Cardiac fibroblast (primary cell): ENCODE measurements at regions not wholly inside any gene's neighbourhood (a gene's known extent, or its start where the extent isn't known, plus 50 kb on each side); places are given as distances from the start of the nearest gene placed in this dataset.
A peak's percentile ranks its signal among the peaks of the same experiment; 100 is the strongest.
"Not testable (repeated sequence)": the region's sequence is repeated elsewhere in the genome, so short reads cannot be mapped to it uniquely, and the experiment has no call there.

ENCODE experiments used
- DNase-seq, 2 donors: peaks; one replicate each; pipeline versions ENCODE4 v3.0.0 to v3.0.0-alpha.2; 2010; ENCODE audit warnings: low read depth in 2 of 2
- H3K4me3 ChIP-seq, 2 donors: replicated peaks in 1 of 2; 1 replicate in 1 of 2; 2 replicates in 1 of 2; pipeline ENCODE4 v1.5.1; 2011; ENCODE audit warnings: low read depth in 2 of 2, low read length in 2 of 2, mild to moderate bottlenecking in 2 of 2, moderate library complexity in 1 of 2
- TF ChIP-seq, protein P1 (sequence below): IDR thresholded peaks from one replicate; pipeline ENCODE4 v1.5.1; 2011; ENCODE audit warnings: low read depth, mild to moderate bottlenecking, low read length, inconsistent platforms

DNA sequence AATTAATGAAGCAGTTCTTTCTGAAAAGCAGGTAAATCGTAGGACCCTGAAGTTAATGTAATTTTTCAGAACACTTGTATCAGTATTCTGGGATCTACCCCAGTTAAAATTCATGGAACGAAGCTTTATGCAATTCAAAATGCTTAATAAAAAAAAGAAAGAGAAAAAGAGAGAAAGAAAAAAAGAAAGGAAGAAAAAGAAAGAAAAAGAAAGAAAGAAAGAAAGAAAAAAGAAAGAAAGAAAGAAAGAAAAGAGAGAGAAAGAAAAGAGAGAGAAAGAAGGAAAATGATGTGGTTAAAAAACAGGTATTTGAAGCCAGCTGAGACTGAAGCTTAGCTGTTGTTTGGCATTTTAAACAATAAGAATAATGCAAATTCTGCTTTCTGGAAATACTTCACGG, 427.4 kb upstream of the AKR1E2 start:
- DNase-seq = no peak
- H3K4me3 ChIP-seq = no peak overlapping the region
- TF ChIP-seq, protein P1, sequence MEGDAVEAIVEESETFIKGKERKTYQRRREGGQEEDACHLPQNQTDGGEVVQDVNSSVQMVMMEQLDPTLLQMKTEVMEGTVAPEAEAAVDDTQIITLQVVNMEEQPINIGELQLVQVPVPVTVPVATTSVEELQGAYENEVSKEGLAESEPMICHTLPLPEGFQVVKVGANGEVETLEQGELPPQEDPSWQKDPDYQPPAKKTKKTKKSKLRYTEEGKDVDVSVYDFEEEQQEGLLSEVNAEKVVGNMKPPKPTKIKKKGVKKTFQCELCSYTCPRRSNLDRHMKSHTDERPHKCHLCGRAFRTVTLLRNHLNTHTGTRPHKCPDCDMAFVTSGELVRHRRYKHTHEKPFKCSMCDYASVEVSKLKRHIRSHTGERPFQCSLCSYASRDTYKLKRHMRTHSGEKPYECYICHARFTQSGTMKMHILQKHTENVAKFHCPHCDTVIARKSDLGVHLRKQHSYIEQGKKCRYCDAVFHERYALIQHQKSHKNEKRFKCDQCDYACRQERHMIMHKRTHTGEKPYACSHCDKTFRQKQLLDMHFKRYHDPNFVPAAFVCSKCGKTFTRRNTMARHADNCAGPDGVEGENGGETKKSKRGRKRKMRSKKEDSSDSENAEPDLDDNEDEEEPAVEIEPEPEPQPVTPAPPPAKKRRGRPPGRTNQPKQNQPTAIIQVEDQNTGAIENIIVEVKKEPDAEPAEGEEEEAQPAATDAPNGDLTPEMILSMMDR = no peak

DNA sequence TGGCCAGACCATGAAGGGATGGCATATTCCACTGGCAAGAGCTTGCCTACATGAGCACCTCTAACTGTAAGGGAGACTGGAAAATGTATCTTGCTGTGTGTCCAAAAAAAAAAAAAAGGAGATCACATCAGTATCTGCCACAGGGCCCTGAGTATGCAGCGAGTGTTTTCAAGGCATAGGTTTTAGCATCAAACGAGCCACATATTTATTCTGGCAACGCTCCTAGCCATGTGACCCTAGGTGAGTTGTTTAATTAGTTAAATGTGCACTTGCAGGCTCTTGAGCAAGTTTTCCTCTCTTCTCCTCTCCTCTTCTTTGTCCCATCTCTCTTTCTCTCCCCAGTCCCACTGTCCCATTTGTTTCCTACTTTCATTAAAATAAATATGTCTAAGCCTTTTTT, 428.7 kb upstream of the AKR1E2 start:
- TF ChIP-seq, protein P1 = no peak
- no peak for DNase-seq
- no peak overlapping the region for H3K4me3 ChIP-seq

DNA sequence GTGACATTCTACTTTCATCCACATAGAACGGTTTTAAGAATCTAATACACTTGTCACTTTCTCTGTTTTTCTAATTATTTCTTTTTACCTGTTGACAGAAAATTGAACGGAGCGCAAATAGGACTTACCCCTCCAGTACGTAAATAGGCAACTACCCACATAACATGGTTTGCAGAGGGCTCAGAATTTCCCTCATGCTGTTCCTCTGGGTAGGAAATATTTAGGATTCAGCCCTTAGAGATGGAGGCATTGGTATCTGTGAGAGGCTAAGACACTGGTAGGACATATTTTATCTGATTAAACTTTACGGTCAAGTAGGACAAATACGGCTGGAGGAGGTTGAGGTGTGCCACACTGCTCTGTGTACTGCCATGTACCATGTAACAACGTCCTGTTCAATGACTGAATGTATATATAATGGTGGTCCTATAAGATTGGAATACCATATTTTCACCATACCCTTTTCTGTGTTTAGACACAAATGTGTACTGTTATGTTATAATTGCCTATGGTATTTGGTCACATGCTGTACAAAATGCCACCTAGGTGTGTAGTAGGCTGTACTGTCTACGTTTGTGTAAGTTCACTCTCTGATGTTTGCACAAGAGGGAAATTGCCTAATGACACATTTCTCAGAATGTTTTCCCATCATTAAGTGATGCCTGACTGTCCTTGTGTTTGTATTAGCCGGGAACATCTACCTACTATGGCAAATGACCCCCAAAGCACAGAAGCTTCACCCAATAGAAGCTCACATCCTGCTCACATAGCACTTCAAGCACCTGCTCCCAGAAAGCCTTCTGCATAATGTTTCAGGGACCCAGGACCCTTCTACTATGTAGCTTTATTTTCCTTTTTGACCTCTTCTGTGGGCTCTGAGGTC, 429.4 kb upstream of the AKR1E2 start:
- TF ChIP-seq, protein P1 = no peak
- DNase-seq = no peak
- H3K4me3 ChIP-seq = no peak overlapping the region

DNA sequence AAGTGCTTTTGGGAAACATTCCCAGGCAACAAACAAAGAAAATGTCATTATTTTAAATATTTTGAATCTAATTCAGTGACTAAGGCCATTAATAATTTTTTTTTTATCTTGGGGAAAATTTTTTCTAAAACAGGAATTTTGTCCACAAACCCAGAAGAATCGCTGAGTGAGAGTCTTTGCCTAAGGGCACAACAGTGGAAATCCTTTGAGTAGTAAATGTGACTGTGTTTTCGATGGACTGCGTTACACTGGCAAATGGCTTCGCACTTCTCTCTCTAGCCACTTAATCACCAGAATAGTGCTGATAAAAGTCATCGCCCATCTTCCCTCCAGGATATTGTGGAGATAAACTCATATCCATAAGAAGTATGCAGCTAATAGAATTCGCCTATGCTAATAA, 430.3 kb upstream of the AKR1E2 start:
- TF ChIP-seq, protein P1 = no peak
- DNase-seq = no peak
- H3K4me3 ChIP-seq = no peak overlapping the region

DNA sequence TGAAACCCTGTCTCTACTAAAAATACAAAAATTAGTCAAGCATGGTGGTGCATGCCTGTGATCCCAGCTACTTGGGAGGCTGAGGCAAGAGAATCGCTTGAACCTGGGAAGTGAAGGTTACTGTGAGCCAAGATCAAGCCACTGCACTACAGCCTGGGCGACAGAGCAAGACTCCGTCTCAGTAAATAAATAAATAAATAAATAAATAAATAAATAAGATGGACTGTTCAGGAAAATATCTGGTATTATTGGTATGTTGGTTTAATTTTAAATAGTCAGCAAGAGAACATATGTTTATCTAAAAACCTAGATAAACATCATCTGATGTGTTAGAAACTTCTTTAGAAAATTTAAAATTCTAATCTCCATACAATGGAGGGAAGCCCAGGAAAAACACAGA, 431.6 kb upstream of the AKR1E2 start:
- not testable (repeated sequence) for DNase-seq, H3K4me3 ChIP-seq

DNA sequence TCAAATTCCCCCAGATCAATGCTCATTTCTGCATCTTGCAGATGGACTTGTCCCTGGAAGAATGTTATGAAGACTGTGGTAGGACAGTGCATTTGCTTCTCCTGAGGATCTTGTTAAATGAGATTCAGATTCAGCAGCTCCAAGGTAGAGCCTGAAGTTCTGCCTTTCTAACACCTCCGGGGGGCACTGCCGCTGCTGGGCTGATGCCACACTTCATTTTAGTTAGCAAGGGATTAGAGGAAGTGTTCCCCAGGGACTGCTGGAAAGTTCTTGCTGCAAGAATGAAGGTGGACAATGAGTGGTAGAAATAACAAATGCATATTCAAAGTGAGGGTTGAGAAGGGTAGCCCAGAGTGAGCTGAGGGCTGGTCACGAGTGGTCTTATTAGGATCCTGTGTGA, 434.3 kb upstream of the AKR1E2 start:
- peak; percentile 19 to 53 for DNase-seq
- no peak overlapping the region for H3K4me3 ChIP-seq
- TF ChIP-seq, protein P1 = peak; percentile 12

DNA sequence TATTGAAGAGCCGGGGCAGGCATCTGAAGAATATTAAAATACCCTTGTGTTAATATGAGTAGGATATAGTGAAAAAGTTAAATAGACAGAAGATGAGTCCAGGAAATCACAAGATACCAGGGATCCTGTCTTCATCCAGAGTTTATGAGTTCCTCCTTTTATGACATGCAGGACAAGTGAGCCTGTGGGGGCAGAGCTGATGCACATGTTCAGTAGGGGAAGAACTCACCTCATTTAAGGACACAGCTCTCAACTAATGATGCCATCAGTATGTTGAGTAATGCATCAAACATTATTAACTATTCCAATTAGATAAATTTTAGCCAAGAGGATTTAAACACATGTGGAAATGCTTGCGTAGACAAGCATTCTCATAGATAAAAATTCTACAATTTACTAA, 435.8 kb upstream of the AKR1E2 start:
- no peak overlapping the region for H3K4me3 ChIP-seq
- DNase-seq = peak in 1 of 2 donors; percentile 14
- TF ChIP-seq, protein P1 = no peak
